Neural progenitor cell (in vitro differentiated cells): ENCODE measurements at regions not wholly inside any gene's neighbourhood (a gene's known extent, or its start where the extent isn't known, plus 50 kb on each side); places are given as distances from the start of the nearest gene placed in this dataset.

Experiments used
- DNase-seq: peaks from one replicate; pipeline ENCODE4 v3.0.0-alpha.2; 2016; ENCODE audit warnings: low spot score
- H2AFZ ChIP-seq: fragments of 200-600 bp; sonication (generic); replicated peaks from 2 replicates; pipeline ENCODE4 v1.6.1; 2016; ENCODE audit warnings: antibody characterized with exemption
- H3F3A ChIP-seq: fragments of 200-600 bp; sonication (generic); 2 replicates; pipeline ENCODE4 v1.6.1; 2016; ENCODE audit warnings: antibody characterized with exemption, low read depth
- H3K27ac ChIP-seq: fragments of 200-600 bp; sonication (generic); 2 replicates; pipeline ENCODE4 v1.5.1; 2016; ENCODE audit warnings: mild to moderate bottlenecking
- H3K27me3 ChIP-seq: fragments of 200-600 bp; sonication (generic); 2 replicates; pipeline ENCODE4 v1.6.1; 2016; ENCODE audit warnings: mild to moderate bottlenecking, moderate library complexity
- H3K36me3 ChIP-seq: fragments of 200-600 bp; sonication (generic); 2 replicates; pipeline ENCODE4 v1.5.1; 2016
- H3K4me1 ChIP-seq: fragments of 200-600 bp; sonication (generic); 2 replicates; pipeline ENCODE4 v1.6.1; 2016; ENCODE audit warnings: mixed run types
- H3K4me2 ChIP-seq: fragments of 200-600 bp; sonication (generic); 2 replicates; pipeline ENCODE4 v1.6.1; 2016
- H3K4me3 ChIP-seq: fragments of 200-600 bp; sonication (generic); 2 replicates; pipeline ENCODE4 v1.5.1; 2016
- H3K79me2 ChIP-seq: fragments of 200-600 bp; sonication (generic); 2 replicates; pipeline ENCODE4 v1.6.1; 2016; ENCODE audit warnings: low read depth
- H3K9ac ChIP-seq: fragments of 200-600 bp; sonication (generic); 2 replicates; pipeline ENCODE4 v1.6.1; 2016
- H3K9me3 ChIP-seq: fragments of 200-600 bp; sonication (generic); 2 replicates; pipeline ENCODE4 v1.5.1; 2016; ENCODE audit warnings: low read depth
- H4K20me1 ChIP-seq: fragments of 200-600 bp; sonication (generic); 2 replicates; pipeline ENCODE4 v1.6.1; 2016; ENCODE audit warnings: low read depth
- H3K27ac Mint-ChIP-seq: 3 replicates; pipeline ENCODE4 v1.8.0; 2021; ENCODE audit warnings: mixed read lengths
- H3K27me3 Mint-ChIP-seq: 2 replicates; pipeline ENCODE4 v1.8.0; 2022; ENCODE audit warnings: low read depth, mild to moderate bottlenecking, inconsistent platforms, moderate library complexity, mixed read lengths; ENCODE audit not compliant: insufficient read depth
- H3K36me3 Mint-ChIP-seq: 3 replicates; pipeline ENCODE4 v1.8.0; 2021; ENCODE audit warnings: mixed read lengths
- H3K4me1 Mint-ChIP-seq: 3 replicates; pipeline ENCODE4 v1.8.0; 2021; ENCODE audit warnings: mixed read lengths
- H3K4me3 Mint-ChIP-seq: 3 replicates; pipeline ENCODE4 v1.8.0; 2021; ENCODE audit warnings: mild to moderate bottlenecking, moderate library complexity, mixed read lengths
- H3K9me3 Mint-ChIP-seq: 3 replicates; pipeline ENCODE4 v1.8.0; 2020; ENCODE audit warnings: mixed read lengths
- CTCF ChIP-seq: fragments of 200-600 bp; sonication (generic); IDR thresholded peaks from 2 replicates; pipeline ENCODE4 v1.5.1; 2017; ENCODE audit warnings: antibody characterized with exemption, mild to moderate bottlenecking
- EZH2 ChIP-seq: fragments of 200-600 bp; sonication (generic); IDR thresholded peaks from 2 replicates; pipeline ENCODE4 v1.6.1; 2017; ENCODE audit warnings: antibody characterized with exemption, mild to moderate bottlenecking, moderate library complexity
- EZH2phosphoT487 ChIP-seq: fragments of 200-600 bp; sonication (generic); IDR thresholded peaks from 2 replicates; pipeline ENCODE4 v1.6.1; 2017; ENCODE audit warnings: antibody characterized with exemption

GRCh38 chr1:31503570-31503969 is 72.7 kb upstream of the TINAGL1 start:
- peak overlapping the region; percentile 28 for H3K4me2 ChIP-seq
- H4K20me1 ChIP-seq, result no peaks in the 10 kb centered on the region
- H3K9me3 ChIP-seq, result no peaks in the 10 kb centered on the region
- no peaks in the 10 kb centered on the region for H3K27me3 ChIP-seq
- Mint-ChIP-seq H3K27me3 (peaks cover 10% of the 10 kb centered on the region), H3K36me3 (no peaks in the 10 kb centered on the region), H3K27ac (peak overlapping the region; percentile 39), H3K4me3 (peak overlapping the region; percentile 8), H3K9me3 (no peaks in the 10 kb centered on the region), H3K4me1 (peaks cover 13% of the 10 kb centered on the region)
- DNase-seq, result peak; percentile 50
- H2AFZ ChIP-seq, result no peak overlapping the region
- no peaks in the 10 kb centered on the region for H3F3A ChIP-seq
- H3K9ac ChIP-seq, result no peak overlapping the region
- H3K4me1 ChIP-seq, result peaks cover 11% of the 10 kb centered on the region
- no peak overlapping the region for H3K4me3 ChIP-seq
- no peaks in the 10 kb centered on the region for H3K36me3 ChIP-seq
- TF ChIP-seq EZH2phosphoT487, result no peak
- TF ChIP-seq CTCF, result no peak
- no peak for TF ChIP-seq EZH2
- no peaks in the 10 kb centered on the region for H3K79me2 ChIP-seq
- H3K27ac ChIP-seq, result no peak overlapping the region

GRCh38 chr1:31504001-31504400 is 72.3 kb upstream of the TINAGL1 start:
- Mint-ChIP-seq H3K27me3 (peaks cover 10% of the 10 kb centered on the region), H3K36me3 (no peaks in the 10 kb centered on the region), H3K27ac (no peak overlapping the region), H3K9me3 (no peaks in the 10 kb centered on the region), H3K4me3 (no peak overlapping the region), H3K4me1 (peaks cover 13% of the 10 kb centered on the region)
- Histone ChIP-seq H4K20me1 (no peaks in the 10 kb centered on the region), H3F3A (no peaks in the 10 kb centered on the region), H3K9ac (no peak overlapping the region), H2AFZ (no peak overlapping the region), H3K79me2 (no peaks in the 10 kb centered on the region), H3K9me3 (no peaks in the 10 kb centered on the region), H3K4me1 (peaks cover 11% of the 10 kb centered on the region), H3K36me3 (no peaks in the 10 kb centered on the region), H3K4me2 (peak overlapping the region; percentile 28), H3K27ac (no peak overlapping the region), H3K4me3 (no peak overlapping the region), H3K27me3 (no peaks in the 10 kb centered on the region)
- DNase-seq, result no peak
- TF ChIP-seq CTCF, result no peak
- no peak for TF ChIP-seq EZH2phosphoT487
- no peak for TF ChIP-seq EZH2

- Histone ChIP-seq H3K4me3 (no peak overlapping the region), H3F3A (no peaks in the 10 kb centered on the region), H2AFZ (no peak overlapping the region), H3K4me2 (no peak overlapping the region), H4K20me1 (no peaks in the 10 kb centered on the region), H3K36me3 (no peaks in the 10 kb centered on the region), H3K9me3 (no peaks in the 10 kb centered on the region), H3K9ac (no peak overlapping the region), H3K27me3 (no peaks in the 10 kb centered on the region), H3K79me2 (no peaks in the 10 kb centered on the region), H3K27ac (no peak overlapping the region), H3K4me1 (peaks cover 11% of the 10 kb centered on the region)
- no peak overlapping the region for H3K4me3 Mint-ChIP-seq
- no peak for DNase-seq
- no peaks in the 10 kb centered on the region for H3K36me3 Mint-ChIP-seq
- TF ChIP-seq CTCF (no peak), EZH2 (no peak), EZH2phosphoT487 (no peak)
- H3K27ac Mint-ChIP-seq, result no peak overlapping the region
- peaks cover 2% of the 10 kb centered on the region for H3K9me3 Mint-ChIP-seq
- H3K27me3 Mint-ChIP-seq, result peaks cover 3% of the 10 kb centered on the region
- peaks cover 13% of the 10 kb centered on the region for H3K4me1 Mint-ChIP-seq
These were observed 70.3 kb upstream of the TINAGL1 start for GRCh38 chr1:31505911-31506497.
